Activated CD8-positive, alpha-beta memory T cell treated with anti-CD3 and anti-CD28 coated beads, Interleukin-2, amount 10 ng/mL, durations not matched to agents 7 days and 5 days (primary cell): ENCODE measurements at regions not wholly inside any gene's neighbourhood (a gene's known extent, or its start where the extent isn't known, plus 50 kb on each side); places are given as distances from the start of the nearest gene placed in this dataset.

Experiments
- ATAC-seq: fragments of 150-1000 bp; cut with Tn5 transposase; one replicate; pipeline ENCODE4 v1.10.0; 2021; ENCODE audit warnings: moderate library complexity
- CTCF ChIA-PET: fragments of 350-600 bp; sonication (Branson Sonifier 250); formaldehyde crosslinking; loops from one replicate; lab custom pipeline; 2021; ENCODE audit warnings: antibody characterized with exemption; lab: Charles Lee
- DNase-seq: peaks from one replicate; pipeline ENCODE4 v3.0.0-alpha.2; 2020
- H3K27ac Mint-ChIP-seq: one replicate; pipeline ENCODE4 v1.8.0; 2021; ENCODE audit warnings: mild to moderate bottlenecking, mixed read lengths
- H3K27me3 Mint-ChIP-seq: one replicate; pipeline ENCODE4 v1.8.0; 2021; ENCODE audit warnings: mixed read lengths
- H3K36me3 Mint-ChIP-seq: one replicate; pipeline ENCODE4 v1.8.0; 2021; ENCODE audit warnings: mild to moderate bottlenecking, mixed read lengths
- H3K4me1 Mint-ChIP-seq: one replicate; pipeline ENCODE4 v1.8.0; 2021; ENCODE audit warnings: mixed read lengths
- H3K4me3 Mint-ChIP-seq: one replicate; pipeline ENCODE4 v1.8.0; 2021; ENCODE audit warnings: mild to moderate bottlenecking, moderate library complexity, mixed read lengths
- H3K9me3 Mint-ChIP-seq: one replicate; pipeline ENCODE4 v1.8.0; 2022; ENCODE audit warnings: low read depth, mixed read lengths

DNA sequence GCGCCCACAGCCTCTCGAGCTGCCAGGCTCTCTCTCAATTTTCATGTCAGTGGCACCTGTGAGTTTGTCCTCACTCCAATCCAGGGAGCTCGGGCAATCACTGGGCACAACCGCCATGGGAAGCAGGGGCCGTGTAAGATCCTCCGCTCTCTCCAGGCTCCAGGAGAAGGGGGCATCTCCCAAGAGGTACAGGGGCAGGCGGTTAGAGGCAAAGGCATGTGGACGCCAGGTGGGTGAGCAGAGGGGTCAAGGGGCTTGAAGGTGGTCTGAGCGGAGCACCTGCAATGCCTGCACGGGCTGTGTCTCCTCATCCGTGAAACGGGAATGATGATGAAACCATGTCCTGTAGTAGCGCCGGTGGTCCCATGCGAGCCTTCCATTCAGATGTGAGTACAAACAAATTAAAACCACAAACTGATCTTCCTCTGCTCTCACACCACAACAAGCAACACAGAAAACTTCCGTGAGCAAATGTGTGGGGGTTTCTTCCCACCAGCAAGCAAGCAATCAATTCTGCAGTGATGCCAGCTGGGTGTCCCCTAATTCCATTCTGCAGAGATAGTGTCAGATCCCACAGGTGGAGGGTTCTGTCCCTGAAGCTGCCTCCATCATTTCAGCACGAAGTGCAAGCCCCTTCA lies 222.5 kb upstream of the PMEPA1 start:
- no peaks in the 10 kb centered on the region for H3K4me1 Mint-ChIP-seq
- no peak overlapping the region for H3K27ac Mint-ChIP-seq
- CTCF ChIA-PET: no interaction called here
- ATAC-seq: no peak
- no peak for DNase-seq
- no peaks in the 10 kb centered on the region for H3K9me3 Mint-ChIP-seq
- H3K27me3 Mint-ChIP-seq: peaks cover 3% of the 10 kb centered on the region
- no peak overlapping the region for H3K4me3 Mint-ChIP-seq
- no peaks in the 10 kb centered on the region for H3K36me3 Mint-ChIP-seq

DNA sequence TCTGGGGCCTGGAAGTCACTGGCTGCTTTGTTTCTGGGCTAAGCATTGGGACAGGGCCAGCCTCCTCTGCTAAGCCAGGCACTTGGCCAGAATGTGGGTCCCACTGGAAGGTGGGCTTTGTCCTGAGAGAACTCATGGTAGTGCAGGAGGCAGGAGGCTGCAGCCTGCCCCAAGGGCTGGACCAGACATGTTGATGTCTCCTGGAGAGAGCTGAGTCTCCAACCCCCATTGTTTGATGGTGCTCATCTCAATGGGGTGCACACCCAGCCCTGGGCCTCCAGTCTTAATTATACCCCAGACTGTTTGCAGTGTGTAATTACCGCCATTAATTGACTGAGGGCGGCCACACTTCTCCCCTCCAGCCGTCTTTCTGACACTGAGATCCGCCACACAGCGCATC lies 220.5 kb upstream of the PMEPA1 start:
- CTCF ChIA-PET: no interaction called here
- Mint-ChIP-seq H3K9me3 (peaks cover 6% of the 10 kb centered on the region), H3K4me3 (no peak overlapping the region), H3K4me1 (no peaks in the 10 kb centered on the region), H3K36me3 (no peaks in the 10 kb centered on the region), H3K27ac (no peak overlapping the region), H3K27me3 (peaks cover 3% of the 10 kb centered on the region)
- no peak for ATAC-seq
- no peak for DNase-seq

DNA sequence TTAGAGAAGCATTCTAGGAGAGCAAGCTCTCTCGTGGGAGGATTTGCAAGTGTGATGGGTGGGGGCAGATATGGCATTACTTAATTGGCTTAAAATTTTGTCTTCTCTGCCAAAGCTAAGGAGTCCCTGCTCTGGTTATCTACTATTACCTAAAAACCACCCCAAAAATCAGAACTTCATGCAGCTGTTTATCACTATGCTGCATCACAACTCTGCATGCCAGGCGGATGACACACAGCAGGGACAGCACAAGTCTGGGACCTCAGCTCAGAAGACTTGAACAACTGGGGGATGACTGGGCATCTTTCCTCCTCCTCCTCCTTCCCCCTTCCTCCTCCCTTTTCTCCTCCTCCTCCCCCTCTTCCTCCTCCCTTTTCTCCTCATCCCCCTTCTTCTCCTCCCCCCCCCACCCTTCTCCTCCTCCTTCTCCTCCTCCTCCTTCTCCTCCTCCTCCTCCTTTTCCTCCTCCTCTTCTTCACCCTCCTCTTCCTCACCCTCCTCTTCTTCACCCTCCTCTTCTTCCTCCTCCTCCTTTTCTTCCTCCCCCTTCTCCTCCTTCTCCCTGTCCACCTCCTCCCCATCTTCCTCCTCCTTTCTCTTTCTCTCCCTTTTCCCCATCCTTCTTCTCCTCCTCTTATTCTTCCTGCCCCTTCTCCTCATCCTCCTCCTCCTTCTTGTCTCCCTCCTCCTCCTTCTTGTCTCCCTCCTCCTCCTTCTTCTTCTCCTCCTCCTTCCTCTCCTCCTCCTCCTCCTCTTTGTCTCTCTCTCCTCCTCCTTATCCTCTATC lies 218.6 kb upstream of the PMEPA1 start:
- ATAC-seq: no peak
- Mint-ChIP-seq H3K27ac (no peak overlapping the region), H3K4me1 (no peaks in the 10 kb centered on the region), H3K36me3 (no peaks in the 10 kb centered on the region), H3K27me3 (peaks cover 3% of the 10 kb centered on the region), H3K4me3 (no peak overlapping the region), H3K9me3 (peaks cover 6% of the 10 kb centered on the region)
- no peak for DNase-seq
- CTCF ChIA-PET: no interaction called here

DNA sequence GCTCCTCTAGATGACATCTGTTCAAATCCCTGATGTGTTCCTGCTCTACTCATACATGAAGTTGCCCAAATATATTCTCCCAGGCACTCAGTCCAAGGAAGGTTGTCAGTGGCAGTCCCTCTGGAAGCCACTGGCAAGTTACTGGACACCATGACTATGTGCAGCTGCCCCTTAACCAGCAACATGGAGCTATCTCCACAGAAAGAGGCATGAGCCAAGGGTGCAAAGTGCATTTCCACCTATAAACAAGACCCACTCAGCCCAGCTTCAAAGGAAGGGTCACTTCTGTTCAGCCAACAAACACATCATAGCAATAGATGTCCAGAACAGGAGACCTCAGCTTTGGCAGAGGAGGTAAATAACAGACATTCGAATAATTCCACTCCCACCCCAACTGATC lies 217.6 kb upstream of the PMEPA1 start:
- no peaks in the 10 kb centered on the region for H3K4me1 Mint-ChIP-seq
- no peaks in the 10 kb centered on the region for H3K36me3 Mint-ChIP-seq
- CTCF ChIA-PET: no interaction called here
- DNase-seq (no peak), ATAC-seq (no peak)
- no peak overlapping the region for H3K27ac Mint-ChIP-seq
- no peak overlapping the region for H3K4me3 Mint-ChIP-seq
- peaks cover 3% of the 10 kb centered on the region for H3K27me3 Mint-ChIP-seq
- H3K9me3 Mint-ChIP-seq: peaks cover 6% of the 10 kb centered on the region

DNA sequence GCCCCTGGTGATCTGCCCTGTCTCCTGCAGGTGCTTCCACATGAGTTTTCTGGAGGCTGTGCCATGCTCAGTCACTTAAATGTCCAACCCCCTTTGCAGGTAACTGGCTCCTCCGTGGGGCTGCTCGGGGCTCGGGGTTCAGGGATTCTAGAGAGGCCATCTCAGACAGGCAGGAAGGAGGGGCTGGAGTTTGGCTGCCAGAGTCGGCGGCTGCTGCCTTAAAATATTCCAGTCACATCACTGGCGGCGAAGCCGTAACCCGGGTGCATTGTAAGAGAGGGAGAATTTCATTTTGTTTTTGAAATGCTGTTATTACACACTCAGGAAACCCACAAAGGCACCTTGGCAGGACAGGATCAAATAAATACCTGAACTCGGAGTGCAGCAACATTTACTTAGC lies 212.9 kb upstream of the PMEPA1 start:
- H3K4me3 Mint-ChIP-seq: no peak overlapping the region
- H3K9me3 Mint-ChIP-seq: peaks cover 6% of the 10 kb centered on the region
- no peaks in the 10 kb centered on the region for H3K4me1 Mint-ChIP-seq
- H3K27ac Mint-ChIP-seq: no peak overlapping the region
- no peaks in the 10 kb centered on the region for H3K27me3 Mint-ChIP-seq
- H3K36me3 Mint-ChIP-seq: no peaks in the 10 kb centered on the region
- no peak for ATAC-seq
- no peak for DNase-seq
- CTCF ChIA-PET: no interaction called here

DNA sequence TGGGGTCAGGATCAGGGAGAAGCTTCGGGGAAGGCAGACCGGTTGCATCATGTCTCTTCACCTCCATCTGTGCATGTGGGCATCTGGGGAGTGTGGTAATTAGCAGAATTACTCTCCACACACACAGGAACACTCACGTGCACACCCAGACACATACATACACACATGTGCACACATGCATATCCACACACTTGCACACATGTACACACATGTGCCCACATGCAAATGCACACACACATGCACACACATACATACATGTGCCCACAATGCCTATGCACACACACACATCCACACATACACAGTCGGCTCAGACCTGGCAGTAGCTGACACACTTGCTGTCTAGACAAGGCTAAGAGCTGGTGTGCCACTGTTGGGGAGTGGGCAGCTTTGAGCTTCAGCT lies 212.3 kb upstream of the PMEPA1 start:
- no peaks in the 10 kb centered on the region for H3K27me3 Mint-ChIP-seq
- CTCF ChIA-PET: no interaction called here
- H3K4me3 Mint-ChIP-seq: no peak overlapping the region
- ATAC-seq: no peak
- H3K4me1 Mint-ChIP-seq: no peaks in the 10 kb centered on the region
- no peak overlapping the region for H3K27ac Mint-ChIP-seq
- H3K36me3 Mint-ChIP-seq: no peaks in the 10 kb centered on the region
- peaks cover 6% of the 10 kb centered on the region for H3K9me3 Mint-ChIP-seq
- DNase-seq: no peak

DNA sequence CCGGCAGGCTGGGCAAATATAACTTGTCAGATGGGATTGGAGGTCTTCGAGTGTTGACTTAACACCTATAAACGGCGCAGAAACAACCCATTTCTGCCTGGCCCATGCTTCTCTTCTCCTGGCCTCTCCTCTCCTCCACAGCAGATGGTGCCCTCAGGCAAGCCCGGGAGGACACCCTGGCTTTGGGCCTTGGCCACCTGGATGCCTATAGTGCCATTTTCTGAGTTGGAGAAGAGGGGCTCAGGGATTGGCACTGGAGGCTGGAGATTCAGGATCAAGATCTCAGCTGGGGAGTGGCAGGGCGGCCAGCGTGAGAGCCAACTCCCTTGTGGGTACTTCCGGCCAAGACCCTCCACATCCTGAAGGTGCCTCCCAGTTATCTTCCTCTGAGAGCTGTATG lies 211.9 kb upstream of the PMEPA1 start:
- Mint-ChIP-seq H3K4me1 (no peaks in the 10 kb centered on the region), H3K4me3 (no peak overlapping the region), H3K9me3 (peaks cover 4% of the 10 kb centered on the region), H3K27me3 (no peaks in the 10 kb centered on the region), H3K27ac (no peak overlapping the region), H3K36me3 (no peaks in the 10 kb centered on the region)
- DNase-seq (no peak), ATAC-seq (no peak)
- CTCF ChIA-PET: no interaction called here

DNA sequence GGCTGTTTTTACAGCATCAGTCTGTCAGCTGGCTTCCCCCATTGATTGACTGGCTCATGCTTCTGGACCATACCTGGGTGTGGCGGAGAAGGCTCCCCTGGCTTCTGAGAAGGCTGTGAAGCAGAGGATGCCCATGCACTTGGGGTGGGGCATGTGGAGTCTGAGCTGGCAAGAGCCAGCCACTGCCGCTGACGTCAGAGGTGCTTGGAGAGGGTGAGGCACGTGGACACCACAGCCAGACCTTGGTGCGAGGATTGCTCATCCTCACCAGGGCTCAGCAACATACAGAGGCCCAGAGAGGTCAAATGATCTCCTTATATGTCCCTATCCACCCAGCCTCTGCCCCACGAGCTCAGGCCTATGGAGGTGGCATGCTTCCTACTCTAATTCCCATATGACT lies 211.2 kb upstream of the PMEPA1 start:
- H3K4me1 Mint-ChIP-seq: no peaks in the 10 kb centered on the region

DNA sequence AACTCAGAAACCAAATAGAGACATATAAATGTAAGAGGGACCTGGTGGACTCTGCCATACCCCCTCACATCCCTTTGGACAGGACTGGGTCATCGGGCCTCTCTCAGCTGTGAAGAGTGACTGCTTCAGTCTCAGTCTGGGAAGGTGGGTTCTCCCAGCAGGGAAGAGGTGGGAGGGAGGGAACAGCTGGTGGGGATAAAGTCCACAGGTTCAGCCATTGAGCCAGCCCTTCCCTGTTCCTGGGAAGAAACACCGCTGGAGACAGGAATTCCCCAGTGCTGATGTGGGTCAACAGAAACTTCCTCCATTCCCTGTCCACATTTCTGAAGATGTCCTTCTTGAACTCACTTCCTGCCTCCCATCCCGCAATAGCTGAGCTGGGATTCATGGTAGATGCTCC lies 209.2 kb upstream of the PMEPA1 start:
- CTCF ChIA-PET: no interaction called here
- Mint-ChIP-seq H3K9me3 (no peaks in the 10 kb centered on the region), H3K27me3 (no peaks in the 10 kb centered on the region), H3K4me1 (no peaks in the 10 kb centered on the region), H3K36me3 (no peaks in the 10 kb centered on the region), H3K27ac (no peak overlapping the region), H3K4me3 (no peak overlapping the region)
- ATAC-seq (no peak), DNase-seq (no peak)

More for the DNA sequence above, 211.2 kb upstream of the PMEPA1 start:
- Mint-ChIP-seq H3K36me3 (no peaks in the 10 kb centered on the region), H3K27ac (no peak overlapping the region), H3K9me3 (no peaks in the 10 kb centered on the region), H3K27me3 (no peaks in the 10 kb centered on the region), H3K4me3 (no peak overlapping the region)
- ATAC-seq (no peak), DNase-seq (no peak)
- CTCF ChIA-PET: no interaction called here

DNA sequence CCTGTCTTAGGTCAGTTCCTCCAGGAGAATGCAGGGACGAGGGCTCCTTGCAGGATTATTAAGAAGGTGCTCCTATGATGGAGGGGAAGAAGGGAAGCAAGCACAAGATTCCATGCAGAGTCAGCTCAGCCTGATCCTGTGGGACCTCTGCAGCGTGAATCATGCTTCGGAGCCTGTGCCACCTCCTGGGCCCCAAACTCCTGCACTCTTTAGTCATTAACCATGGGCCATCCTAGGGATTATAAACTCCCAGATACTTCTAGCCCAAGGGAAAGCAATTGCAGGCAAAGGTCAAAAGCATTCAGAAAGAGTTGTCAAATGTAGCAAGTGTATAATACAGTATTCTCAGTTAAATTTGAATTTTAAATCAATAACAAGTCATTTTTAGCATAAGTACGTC lies 208.7 kb upstream of the PMEPA1 start:
- ATAC-seq (no peak), DNase-seq (no peak)
- CTCF ChIA-PET: no interaction called here
- Mint-ChIP-seq H3K27ac (no peak overlapping the region), H3K27me3 (no peaks in the 10 kb centered on the region), H3K36me3 (no peaks in the 10 kb centered on the region), H3K4me1 (no peaks in the 10 kb centered on the region), H3K4me3 (no peak overlapping the region), H3K9me3 (no peaks in the 10 kb centered on the region)

DNA sequence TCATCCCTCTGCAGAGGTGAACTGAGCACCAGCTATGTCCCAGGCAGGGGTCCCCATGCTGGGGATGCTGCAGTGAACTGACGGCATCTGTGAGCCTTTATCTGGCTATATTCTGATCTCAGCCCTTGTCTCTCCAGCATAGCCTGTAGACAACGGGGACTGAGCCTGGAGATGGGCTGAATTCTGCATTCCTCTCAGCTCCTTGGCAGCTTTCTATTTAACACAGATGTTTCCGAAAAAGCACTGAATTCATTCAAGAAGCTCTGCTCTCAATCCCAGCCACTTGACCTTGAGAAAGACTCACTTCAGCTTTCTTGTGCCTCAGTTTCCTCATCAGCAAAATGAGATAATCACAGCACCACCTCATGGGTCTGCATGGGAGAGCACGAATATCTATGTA lies 204.4 kb upstream of the PMEPA1 start:
- CTCF ChIA-PET: no interaction called here

DNA sequence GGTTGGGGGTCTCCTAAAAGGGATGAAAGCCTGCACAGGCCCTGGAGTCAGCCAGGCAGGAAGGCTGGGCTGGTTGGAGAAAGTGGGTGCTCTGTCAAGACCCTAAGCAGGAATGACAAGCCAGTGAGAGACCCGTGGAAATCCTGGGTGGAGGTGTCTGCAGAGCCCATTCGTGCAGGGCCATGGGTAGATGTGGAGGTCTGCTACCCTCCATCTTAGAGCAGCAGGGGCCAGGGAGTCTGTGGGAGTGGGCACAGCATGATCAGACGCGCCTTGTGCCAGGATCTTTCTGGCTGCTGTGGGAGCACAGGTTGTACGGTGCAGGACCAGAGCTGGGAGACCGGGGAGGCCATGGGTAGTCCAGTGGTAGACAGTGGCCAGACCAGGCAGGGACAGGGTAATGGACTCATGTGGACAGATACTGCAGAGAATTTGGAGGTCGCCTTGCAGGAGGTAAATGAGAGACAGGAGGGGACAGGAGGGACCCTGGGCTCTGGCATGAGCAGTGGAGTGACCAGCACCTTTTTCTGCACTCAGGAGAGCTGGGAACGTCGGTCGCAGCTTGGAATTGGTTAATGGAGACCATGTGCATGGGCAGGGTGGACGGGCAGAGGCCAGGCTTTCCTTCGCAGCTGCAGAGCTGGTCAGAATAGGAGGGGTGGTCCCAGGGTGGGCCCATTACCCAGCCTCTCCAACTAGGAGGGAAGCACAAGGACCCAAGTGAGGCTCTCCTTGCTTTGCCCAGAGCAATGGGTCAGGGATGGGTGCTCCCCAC lies 203.5 kb upstream of the PMEPA1 start:
- peaks cover 3% of the 10 kb centered on the region for H3K27me3 Mint-ChIP-seq
- no peak overlapping the region for H3K4me3 Mint-ChIP-seq
- no peak for ATAC-seq
- no peaks in the 10 kb centered on the region for H3K4me1 Mint-ChIP-seq
- no peak overlapping the region for H3K27ac Mint-ChIP-seq
- CTCF ChIA-PET: no interaction called here
- DNase-seq: no peak
- no peaks in the 10 kb centered on the region for H3K9me3 Mint-ChIP-seq
- H3K36me3 Mint-ChIP-seq: no peaks in the 10 kb centered on the region

More for the DNA sequence above, 204.4 kb upstream of the PMEPA1 start:
- no peak for ATAC-seq
- H3K36me3 Mint-ChIP-seq: no peaks in the 10 kb centered on the region
- DNase-seq: no peak
- no peak overlapping the region for H3K4me3 Mint-ChIP-seq
- H3K27ac Mint-ChIP-seq: no peak overlapping the region
- H3K9me3 Mint-ChIP-seq: no peaks in the 10 kb centered on the region
- H3K27me3 Mint-ChIP-seq: peaks cover 3% of the 10 kb centered on the region
- H3K4me1 Mint-ChIP-seq: no peaks in the 10 kb centered on the region

DNA sequence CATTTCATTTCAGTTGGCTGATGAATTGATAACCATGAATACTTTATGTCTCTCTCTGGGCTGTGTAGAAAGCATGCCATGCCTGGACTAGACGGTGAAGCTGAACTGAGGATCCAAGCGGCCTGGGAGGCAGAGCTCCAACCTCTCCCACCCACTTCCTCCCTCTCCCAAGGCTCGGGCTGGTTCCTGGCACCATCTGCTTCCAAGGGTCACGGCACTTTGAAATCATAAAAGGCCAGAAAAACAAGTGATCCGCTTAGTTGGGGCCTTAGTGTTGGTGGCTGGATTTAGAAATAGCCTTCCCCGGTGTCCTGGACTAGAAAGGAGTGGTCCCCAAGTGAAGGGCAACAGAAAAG lies 202.4 kb upstream of the PMEPA1 start:
- H3K4me1 Mint-ChIP-seq: no peaks in the 10 kb centered on the region
- H3K9me3 Mint-ChIP-seq: no peaks in the 10 kb centered on the region
- no peak for DNase-seq
- H3K4me3 Mint-ChIP-seq: no peak overlapping the region
- CTCF ChIA-PET: no interaction called here
- no peak for ATAC-seq
- H3K27ac Mint-ChIP-seq: no peak overlapping the region
- no peaks in the 10 kb centered on the region for H3K36me3 Mint-ChIP-seq
- peaks cover 5% of the 10 kb centered on the region for H3K27me3 Mint-ChIP-seq
